SK-N-SH treated with all-trans-retinoic acid at 6 μM for 48 hours (cell line): ENCODE measurements at regions not wholly inside any gene's neighbourhood (a gene's known extent, or its start where the extent isn't known, plus 50 kb on each side); places are given as distances from the start of the nearest gene placed in this dataset.

Experiments used
- ATAC-seq: fragments of 200-7000 bp; cut with Tn5 transposase; 3 replicates; pipeline ENCODE4 v1.9.1; 2020; ENCODE audit warnings: mild to moderate bottlenecking, moderate library complexity
- ARNTL ChIP-seq: fragments of 450-650 bp; formaldehyde crosslinking; IDR thresholded peaks from 2 replicates; pipeline ENCODE4 v1.5.0; 2020; ENCODE audit warnings: low read depth, mild to moderate bottlenecking, moderate library complexity, borderline replicate concordance
- BACH2 ChIP-seq: fragments of 250-450 bp; sonication (Bioruptor Pico); IDR thresholded peaks from 2 replicates; pipeline ENCODE4 v1.9.0; 2021; ENCODE audit warnings: mild to moderate bottlenecking, borderline replicate concordance
- CREB5 ChIP-seq: fragments of 250-450 bp; sonication (Bioruptor Pico); IDR thresholded peaks from 2 replicates; pipeline ENCODE4 v1.5.1; 2020; ENCODE audit warnings: low read depth, mild to moderate bottlenecking, moderate library complexity
- CSDC2 ChIP-seq: fragments of 250-450 bp; sonication (Bioruptor Pico); IDR thresholded peaks from 2 replicates; pipeline ENCODE4 v1.5.0; 2020; ENCODE audit warnings: mild to moderate bottlenecking, moderate library complexity
- CSRNP3 ChIP-seq: fragments of 250-450 bp; sonication (Bioruptor Pico); IDR thresholded peaks from 2 replicates; pipeline ENCODE4 v1.5.1; 2021; ENCODE audit warnings: mild to moderate bottlenecking, moderate library complexity
- ESRRG ChIP-seq: fragments of 250-450 bp; sonication (Bioruptor Pico); IDR thresholded peaks from 2 replicates; pipeline ENCODE4 v1.6.1; 2021; ENCODE audit warnings: mild to moderate bottlenecking
- GLIS3 ChIP-seq: fragments of 250-450 bp; sonication (Bioruptor Pico); IDR thresholded peaks from 2 replicates; pipeline ENCODE4 v1.5.0; 2020; ENCODE audit warnings: mild to moderate bottlenecking, moderate library complexity
- OSR1 ChIP-seq: fragments of 250-450 bp; sonication (Bioruptor Pico); IDR thresholded peaks from 2 replicates; pipeline ENCODE4 v1.8.0; 2022; ENCODE audit warnings: moderate library complexity, mild to moderate bottlenecking, inconsistent platforms
- PATZ1 ChIP-seq: fragments of 250-450 bp; sonication (Bioruptor Pico); IDR thresholded peaks from 2 replicates; pipeline ENCODE4 v1.8.0; 2020; ENCODE audit warnings: mild to moderate bottlenecking, moderate library complexity, borderline replicate concordance
- RARB ChIP-seq: fragments of 250-450 bp; sonication (Bioruptor Pico); IDR thresholded peaks from 2 replicates; pipeline ENCODE4 v1.8.0; 2021; ENCODE audit warnings: mild to moderate bottlenecking, moderate library complexity
- SNAI2 ChIP-seq: fragments of 250-450 bp; sonication (Bioruptor Pico); IDR thresholded peaks from 2 replicates; pipeline ENCODE4 v1.5.0; 2020; ENCODE audit warnings: mild to moderate bottlenecking, moderate library complexity
- TCF4 ChIP-seq: fragments of 250-450 bp; sonication (Bioruptor Pico); IDR thresholded peaks from 2 replicates; pipeline ENCODE4 v1.8.0; 2021; ENCODE audit warnings: mild to moderate bottlenecking, moderate library complexity, borderline replicate concordance
- TOX ChIP-seq: fragments of 250-450 bp; sonication (Bioruptor Pico); IDR thresholded peaks from 2 replicates; pipeline ENCODE4 v1.8.0; 2021; ENCODE audit warnings: mild to moderate bottlenecking, moderate library complexity, borderline replicate concordance
- TSHZ2 ChIP-seq: fragments of 250-450 bp; sonication (Bioruptor Pico); IDR thresholded peaks from 2 replicates; pipeline ENCODE4 v1.5.0; 2020; ENCODE audit warnings: mild to moderate bottlenecking, moderate library complexity
- ZC3H10 ChIP-seq: fragments of 250-450 bp; sonication (Bioruptor Pico); IDR thresholded peaks from 2 replicates; pipeline ENCODE4 v1.5.1; 2021; ENCODE audit warnings: mild to moderate bottlenecking, moderate library complexity
- ZFP3 ChIP-seq: fragments of 250-450 bp; sonication (Bioruptor Pico); IDR thresholded peaks from 2 replicates; pipeline ENCODE4 v1.5.0; 2020; ENCODE audit warnings: mild to moderate bottlenecking, moderate library complexity
- ZNF70 ChIP-seq: fragments of 450-650 bp; formaldehyde crosslinking; IDR thresholded peaks from 2 replicates; pipeline ENCODE4 v1.5.0; 2020; ENCODE audit warnings: mild to moderate bottlenecking, moderate library complexity
- ZNF8 ChIP-seq: fragments of 450-650 bp; formaldehyde crosslinking; IDR thresholded peaks from 2 replicates; pipeline ENCODE4 v1.5.0; 2020; ENCODE audit warnings: mild to moderate bottlenecking, moderate library complexity

GRCh38 chr3:43892061-43892460, 201.3 kb downstream of the ABHD5 start:
- ATAC-seq, result no peak
- no peak for TF ChIP-seq BACH2 (CRISPR knock-in tag)

- TF ChIP-seq PATZ1 (CRISPR knock-in tag) (no peak), ZFP3 (CRISPR knock-in tag) (no peak), RARB (CRISPR knock-in tag) (no peak), CREB5 (no peak), ZNF70 (no peak), TCF4 (CRISPR knock-in tag) (no peak), CSRNP3 (CRISPR knock-in tag) (no peak), CSDC2 (no peak), ARNTL (CRISPR knock-in tag) (no peak), TOX (no peak), BACH2 (CRISPR knock-in tag) (no peak), ESRRG (CRISPR knock-in tag) (no peak), GLIS3 (no peak), TSHZ2 (no peak), SNAI2 (no peak), OSR1 (CRISPR knock-in tag) (no peak)
- TF ChIP-seq, all 23 proteins: peak for 0
- no peak for ATAC-seq
Measured at GRCh38 chr3:43892526-43892925, 201.8 kb downstream of the ABHD5 start.

- no peak for ATAC-seq
- TF ChIP-seq ZFP3 (CRISPR knock-in tag), result no peak
- TF ChIP-seq ARNTL (CRISPR knock-in tag), result no peak
- TF ChIP-seq GLIS3, result no peak
- TF ChIP-seq ZNF8 (CRISPR knock-in tag), result no peak
- TF ChIP-seq ZNF70, result no peak
- no peak for TF ChIP-seq ZC3H10 (CRISPR knock-in tag)
- TF ChIP-seq CREB5, result no peak
- no peak for TF ChIP-seq CSRNP3 (CRISPR knock-in tag)
- no peak for TF ChIP-seq ESRRG (CRISPR knock-in tag)
Measured at GRCh38 chr3:43893727-43894126, 203.0 kb downstream of the ABHD5 start.
